ENCODE measurements at regions not wholly inside any gene's neighbourhood (a gene's known extent, or its start where the extent isn't known, plus 50 kb on each side); places are given as distances from the start of the nearest gene placed in this dataset.

- TF ChIP-seq, protein P1, sequence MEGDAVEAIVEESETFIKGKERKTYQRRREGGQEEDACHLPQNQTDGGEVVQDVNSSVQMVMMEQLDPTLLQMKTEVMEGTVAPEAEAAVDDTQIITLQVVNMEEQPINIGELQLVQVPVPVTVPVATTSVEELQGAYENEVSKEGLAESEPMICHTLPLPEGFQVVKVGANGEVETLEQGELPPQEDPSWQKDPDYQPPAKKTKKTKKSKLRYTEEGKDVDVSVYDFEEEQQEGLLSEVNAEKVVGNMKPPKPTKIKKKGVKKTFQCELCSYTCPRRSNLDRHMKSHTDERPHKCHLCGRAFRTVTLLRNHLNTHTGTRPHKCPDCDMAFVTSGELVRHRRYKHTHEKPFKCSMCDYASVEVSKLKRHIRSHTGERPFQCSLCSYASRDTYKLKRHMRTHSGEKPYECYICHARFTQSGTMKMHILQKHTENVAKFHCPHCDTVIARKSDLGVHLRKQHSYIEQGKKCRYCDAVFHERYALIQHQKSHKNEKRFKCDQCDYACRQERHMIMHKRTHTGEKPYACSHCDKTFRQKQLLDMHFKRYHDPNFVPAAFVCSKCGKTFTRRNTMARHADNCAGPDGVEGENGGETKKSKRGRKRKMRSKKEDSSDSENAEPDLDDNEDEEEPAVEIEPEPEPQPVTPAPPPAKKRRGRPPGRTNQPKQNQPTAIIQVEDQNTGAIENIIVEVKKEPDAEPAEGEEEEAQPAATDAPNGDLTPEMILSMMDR (IDR thresholded peaks at IDR 0.05): no peak
- TF ChIP-seq EP300 (IDR thresholded peaks at IDR 0.05): no peak
- no peak for TF ChIP-seq POLR2A (IDR thresholded peaks at IDR 0.05; ENCODE audit: low read depth)
Observed at GRCh38 chr6:23301556-23301955, 732.2 kb downstream of the HDGFL1 start.

Measured in esophagus muscularis mucosa (tissue), 4 donors.